NB4 (cell line): ENCODE measurements at regions not wholly inside any gene's neighbourhood (a gene's known extent, or its start where the extent isn't known, plus 50 kb on each side); places are given as distances from the start of the nearest gene placed in this dataset.
"Not testable (repeated sequence)": the region's sequence is repeated elsewhere in the genome, so short reads cannot be mapped to it uniquely, and the experiment has no call there.

Experiments used
- DNase-seq: peaks from one replicate; pipeline ENCODE4 v3.0.0; 2010; ENCODE audit warnings: low read depth
- H3K4me3 ChIP-seq: one replicate; pipeline ENCODE4 v1.5.1; 2011; ENCODE audit warnings: mild to moderate bottlenecking, low read depth, low read length, moderate library complexity
- MYC ChIP-seq: IDR thresholded peaks from 2 replicates; pipeline ENCODE4 v1.6.1; 2011; ENCODE audit warnings: low read depth, low read length
- POLR2A ChIP-seq: IDR thresholded peaks from 2 replicates; pipeline ENCODE4 v1.6.1; 2011; ENCODE audit warnings: mild to moderate bottlenecking; ENCODE audit not compliant: insufficient read length; ENCODE audit errors: extremely low read depth
- TF ChIP-seq, protein P1 (sequence below): IDR thresholded peaks from 2 replicates; pipeline ENCODE4 v1.6.1; 2011; ENCODE audit warnings: low read depth, low read length
- TF ChIP-seq, protein P2 (sequence below): IDR thresholded peaks from one replicate; pipeline ENCODE4 v1.5.1; 2012; ENCODE audit warnings: low read depth, low read length

DNA sequence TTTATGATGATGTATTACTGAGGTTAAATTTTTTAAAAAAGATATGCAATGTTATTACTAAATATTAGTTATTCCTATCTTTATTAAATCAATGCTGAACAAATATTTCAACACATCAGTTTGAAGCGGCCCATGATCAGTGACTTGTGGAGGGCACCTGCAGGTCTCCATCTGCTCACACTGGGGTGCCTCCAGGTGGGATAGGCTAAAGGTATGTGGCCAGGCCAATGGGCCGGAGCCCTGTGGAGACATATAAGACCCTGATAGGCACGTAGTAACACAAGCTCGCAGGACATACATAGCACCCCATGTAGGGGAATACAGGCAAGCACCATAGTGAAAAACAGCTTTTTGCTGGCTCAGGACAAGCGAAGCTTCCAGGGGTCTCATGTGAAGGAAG is 469.8 kb downstream of the ZNF536 start:
- no peak overlapping the region for H3K4me3 ChIP-seq
- TF ChIP-seq MYC: no peak
- TF ChIP-seq, protein P1, sequence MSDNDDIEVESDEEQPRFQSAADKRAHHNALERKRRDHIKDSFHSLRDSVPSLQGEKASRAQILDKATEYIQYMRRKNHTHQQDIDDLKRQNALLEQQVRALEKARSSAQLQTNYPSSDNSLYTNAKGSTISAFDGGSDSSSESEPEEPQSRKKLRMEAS: no peak
- TF ChIP-seq POLR2A: no peak
- TF ChIP-seq, protein P2, sequence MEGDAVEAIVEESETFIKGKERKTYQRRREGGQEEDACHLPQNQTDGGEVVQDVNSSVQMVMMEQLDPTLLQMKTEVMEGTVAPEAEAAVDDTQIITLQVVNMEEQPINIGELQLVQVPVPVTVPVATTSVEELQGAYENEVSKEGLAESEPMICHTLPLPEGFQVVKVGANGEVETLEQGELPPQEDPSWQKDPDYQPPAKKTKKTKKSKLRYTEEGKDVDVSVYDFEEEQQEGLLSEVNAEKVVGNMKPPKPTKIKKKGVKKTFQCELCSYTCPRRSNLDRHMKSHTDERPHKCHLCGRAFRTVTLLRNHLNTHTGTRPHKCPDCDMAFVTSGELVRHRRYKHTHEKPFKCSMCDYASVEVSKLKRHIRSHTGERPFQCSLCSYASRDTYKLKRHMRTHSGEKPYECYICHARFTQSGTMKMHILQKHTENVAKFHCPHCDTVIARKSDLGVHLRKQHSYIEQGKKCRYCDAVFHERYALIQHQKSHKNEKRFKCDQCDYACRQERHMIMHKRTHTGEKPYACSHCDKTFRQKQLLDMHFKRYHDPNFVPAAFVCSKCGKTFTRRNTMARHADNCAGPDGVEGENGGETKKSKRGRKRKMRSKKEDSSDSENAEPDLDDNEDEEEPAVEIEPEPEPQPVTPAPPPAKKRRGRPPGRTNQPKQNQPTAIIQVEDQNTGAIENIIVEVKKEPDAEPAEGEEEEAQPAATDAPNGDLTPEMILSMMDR: no peak
- no peak for DNase-seq

DNA sequence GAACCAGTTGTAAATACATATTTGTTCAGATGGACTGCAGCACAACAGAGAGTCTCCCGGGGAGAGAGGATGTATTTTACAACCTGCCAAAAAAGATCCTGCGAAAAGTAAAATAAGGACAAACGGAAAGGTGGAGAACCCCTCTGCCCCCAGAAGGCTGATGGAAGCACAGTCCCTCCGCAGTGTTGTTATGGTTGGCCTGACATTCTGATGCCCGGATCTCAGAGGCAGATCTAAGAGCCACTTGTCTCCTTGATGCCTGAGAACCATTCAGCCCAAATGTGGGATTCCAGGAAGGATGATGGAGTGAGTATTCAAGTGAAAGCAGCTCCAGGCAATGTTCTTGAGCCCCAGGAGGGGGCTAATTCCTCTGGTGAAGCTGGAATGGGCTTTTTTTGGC is 458.7 kb downstream of the ZNF536 start:
- no peak overlapping the region for H3K4me3 ChIP-seq
- DNase-seq: no peak
- TF ChIP-seq, protein P2: no peak
- TF ChIP-seq POLR2A: no peak
- TF ChIP-seq MYC: no peak
- TF ChIP-seq, protein P1: no peak

DNA sequence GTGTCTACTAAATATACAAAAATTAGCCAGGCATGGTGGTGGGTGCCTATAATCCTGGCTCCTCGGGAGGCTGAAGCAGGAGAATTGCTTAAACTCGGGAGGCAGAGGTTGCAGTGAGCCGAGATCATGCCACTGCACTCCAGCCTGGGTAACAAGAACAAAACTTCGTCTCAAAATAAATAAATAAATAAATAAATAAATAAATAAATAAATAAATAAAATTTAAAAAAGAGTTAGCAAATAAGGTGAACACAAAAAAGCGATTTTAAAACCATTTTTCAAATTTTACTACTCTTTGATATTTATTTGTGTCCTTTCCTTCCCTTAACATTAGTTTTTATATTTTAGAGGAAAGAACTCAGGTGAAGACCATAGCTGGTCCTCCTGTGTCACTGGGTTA is 453.3 kb downstream of the ZNF536 start:
- not testable (repeated sequence) for H3K4me3 ChIP-seq, DNase-seq

DNA sequence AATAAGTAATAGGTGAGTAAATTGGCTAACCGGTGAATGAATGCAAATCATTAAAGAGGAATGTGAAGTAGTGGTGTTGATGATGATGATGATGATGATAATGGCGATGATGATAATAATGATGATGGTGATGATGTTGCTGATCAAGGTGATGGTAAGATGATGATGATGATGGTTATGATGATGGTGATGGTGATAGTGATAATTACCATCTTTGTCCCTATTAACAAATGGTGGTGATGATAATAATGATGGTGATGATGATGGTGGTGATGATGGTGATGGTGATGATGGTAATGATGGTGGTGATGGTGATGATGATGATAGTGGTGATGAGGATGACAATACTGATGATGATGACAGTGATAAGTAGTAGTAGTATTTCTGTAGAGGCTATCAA is 452.6 kb downstream of the ZNF536 start:
- TF ChIP-seq POLR2A (no peak), MYC (no peak)
- TF ChIP-seq, protein P1: no peak
- TF ChIP-seq, protein P2: no peak
- H3K4me3 ChIP-seq: no peak overlapping the region
- DNase-seq: no peak

DNA sequence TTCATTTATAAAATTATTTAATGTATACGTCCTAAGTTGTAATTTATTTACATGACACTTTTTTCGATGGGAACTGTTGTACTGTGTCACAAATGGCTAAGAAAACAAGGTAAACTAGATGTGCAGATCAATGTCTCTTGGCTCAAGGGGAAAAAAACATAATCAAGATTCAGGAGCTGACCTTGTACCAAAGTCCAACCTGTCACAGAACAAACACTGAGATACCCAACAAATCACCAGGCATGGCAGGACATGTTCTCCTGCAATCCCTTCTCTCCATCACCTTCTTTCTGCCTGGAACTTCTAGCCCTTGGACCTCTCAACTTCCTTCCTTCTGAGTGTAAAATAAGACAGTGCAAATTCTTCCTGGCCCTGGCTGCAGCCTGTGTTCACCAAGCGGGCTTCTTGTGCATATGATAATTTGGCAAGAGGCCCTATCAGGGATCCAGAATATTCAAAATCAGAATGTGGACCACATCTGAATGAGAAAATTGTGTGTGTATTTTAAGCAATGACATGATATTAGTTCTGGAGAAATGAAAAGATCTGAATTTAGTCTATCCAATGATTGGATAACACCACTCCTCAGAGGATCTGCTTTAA is 445.9 kb downstream of the ZNF536 start:
- no peak for DNase-seq
- TF ChIP-seq, protein P1: no peak
- TF ChIP-seq MYC (no peak), POLR2A (no peak)
- TF ChIP-seq, protein P2: no peak

DNA sequence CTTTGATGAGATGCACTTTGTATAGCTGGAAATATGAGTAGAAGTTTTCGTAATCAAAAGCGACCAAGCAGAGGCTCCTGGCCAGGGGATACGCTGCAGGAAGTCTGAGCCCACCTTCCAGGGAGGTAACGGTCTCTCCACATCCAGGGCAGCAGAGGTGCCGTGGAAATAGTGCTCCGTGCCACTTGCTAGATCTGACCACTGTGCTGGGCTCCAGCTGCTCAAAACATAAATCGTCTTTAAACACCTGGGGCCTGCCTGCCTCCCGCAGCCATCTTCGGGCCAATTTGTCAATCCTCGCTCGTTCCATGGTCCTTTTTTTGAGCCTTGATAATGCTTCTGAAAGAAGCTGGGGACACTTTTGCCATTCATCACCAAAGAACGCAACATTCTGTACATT is 445.0 kb downstream of the ZNF536 start:
- DNase-seq: no peak
- TF ChIP-seq, protein P1: no peak
- TF ChIP-seq POLR2A: no peak
- TF ChIP-seq, protein P2: no peak
- no peak for TF ChIP-seq MYC
- no peak overlapping the region for H3K4me3 ChIP-seq

More for the DNA sequence above, 445.9 kb downstream of the ZNF536 start:
- no peak overlapping the region for H3K4me3 ChIP-seq
